ENCODE measurements at regions not wholly inside any gene's neighbourhood (a gene's known extent, or its start where the extent isn't known, plus 50 kb on each side); places are given as distances from the start of the nearest gene placed in this dataset.

- no peak for TF ChIP-seq CTCF (IDR thresholded peaks at IDR 0.05; ENCODE audit: low read depth, low read length)
- no peak for TF ChIP-seq EZH2phosphoT487 (IDR thresholded peaks at IDR 0.05; ENCODE audit: low read depth)
Measured at GRCh38 chr15:87527875-87528274, 728.7 kb downstream of the NTRK3 start.
